OCI-LY3 (cell line): ENCODE measurements at regions not wholly inside any gene's neighbourhood (a gene's known extent, or its start where the extent isn't known, plus 50 kb on each side); places are given as distances from the start of the nearest gene placed in this dataset.
"Not testable (repeated sequence)": the region's sequence is repeated elsewhere in the genome, so short reads cannot be mapped to it uniquely, and the experiment has no call there.

ENCODE experiments used
- CTCF ChIP-seq: fragments of 200-600, 300-600 bp; sonication (generic); IDR thresholded peaks from 2 replicates; pipeline ENCODE4 v1.5.1; 2014; ENCODE audit warnings: antibody characterized with exemption, low read length, low read depth
- EZH2phosphoT487 ChIP-seq: fragments of 200-600 bp; shearing (Covaris generic); IDR thresholded peaks from 2 replicates; pipeline ENCODE4 v1.6.1; 2018; ENCODE audit warnings: antibody characterized with exemption, mixed run types, low read depth

GRCh38 chr7:131058561-131059288, 269.0 kb upstream of the MKLN1 start:
- TF ChIP-seq CTCF, EZH2phosphoT487: not testable (repeated sequence)
